ENCODE measurements at regions not wholly inside any gene's neighbourhood (a gene's known extent, or its start where the extent isn't known, plus 50 kb on each side); places are given as distances from the start of the nearest gene placed in this dataset.

DNA sequence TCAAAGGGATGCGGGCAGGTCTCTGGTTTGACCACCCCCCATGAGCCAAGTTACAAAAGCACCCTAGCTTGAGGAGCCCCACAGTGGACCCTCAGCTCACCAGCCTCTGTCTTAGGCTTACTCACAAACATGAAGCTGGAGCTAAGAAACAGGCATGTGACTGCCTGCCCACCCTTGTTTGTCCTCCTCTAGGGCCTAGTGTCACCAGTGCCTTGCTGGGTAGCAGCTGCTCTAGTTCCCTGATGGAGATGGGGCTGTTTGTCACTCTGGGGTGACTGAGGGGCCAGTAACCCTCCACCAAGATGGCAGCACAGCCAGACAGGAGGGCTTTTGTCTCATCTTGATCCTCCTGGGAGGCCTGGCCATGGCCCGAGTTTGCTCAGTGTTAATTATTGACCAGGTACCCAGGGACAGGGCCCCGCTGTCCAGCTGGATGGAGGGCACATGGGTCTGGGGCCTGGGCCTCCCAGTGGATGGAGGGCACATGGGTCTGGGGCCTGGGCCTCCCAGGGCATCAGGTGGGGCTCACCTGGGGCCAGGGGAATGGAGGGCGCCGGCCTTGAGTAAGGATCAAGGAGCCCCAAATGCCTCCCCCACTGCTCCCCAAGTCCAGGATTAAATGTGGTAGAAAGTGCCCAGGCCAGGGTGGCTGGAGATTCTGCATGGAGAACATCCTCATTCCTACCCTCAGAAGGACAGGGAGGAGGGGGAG, 185.9 kb upstream of the HAAO start:
- TF ChIP-seq, protein P1, sequence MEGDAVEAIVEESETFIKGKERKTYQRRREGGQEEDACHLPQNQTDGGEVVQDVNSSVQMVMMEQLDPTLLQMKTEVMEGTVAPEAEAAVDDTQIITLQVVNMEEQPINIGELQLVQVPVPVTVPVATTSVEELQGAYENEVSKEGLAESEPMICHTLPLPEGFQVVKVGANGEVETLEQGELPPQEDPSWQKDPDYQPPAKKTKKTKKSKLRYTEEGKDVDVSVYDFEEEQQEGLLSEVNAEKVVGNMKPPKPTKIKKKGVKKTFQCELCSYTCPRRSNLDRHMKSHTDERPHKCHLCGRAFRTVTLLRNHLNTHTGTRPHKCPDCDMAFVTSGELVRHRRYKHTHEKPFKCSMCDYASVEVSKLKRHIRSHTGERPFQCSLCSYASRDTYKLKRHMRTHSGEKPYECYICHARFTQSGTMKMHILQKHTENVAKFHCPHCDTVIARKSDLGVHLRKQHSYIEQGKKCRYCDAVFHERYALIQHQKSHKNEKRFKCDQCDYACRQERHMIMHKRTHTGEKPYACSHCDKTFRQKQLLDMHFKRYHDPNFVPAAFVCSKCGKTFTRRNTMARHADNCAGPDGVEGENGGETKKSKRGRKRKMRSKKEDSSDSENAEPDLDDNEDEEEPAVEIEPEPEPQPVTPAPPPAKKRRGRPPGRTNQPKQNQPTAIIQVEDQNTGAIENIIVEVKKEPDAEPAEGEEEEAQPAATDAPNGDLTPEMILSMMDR (IDR thresholded peaks at IDR 0.05): no peak

DNA sequence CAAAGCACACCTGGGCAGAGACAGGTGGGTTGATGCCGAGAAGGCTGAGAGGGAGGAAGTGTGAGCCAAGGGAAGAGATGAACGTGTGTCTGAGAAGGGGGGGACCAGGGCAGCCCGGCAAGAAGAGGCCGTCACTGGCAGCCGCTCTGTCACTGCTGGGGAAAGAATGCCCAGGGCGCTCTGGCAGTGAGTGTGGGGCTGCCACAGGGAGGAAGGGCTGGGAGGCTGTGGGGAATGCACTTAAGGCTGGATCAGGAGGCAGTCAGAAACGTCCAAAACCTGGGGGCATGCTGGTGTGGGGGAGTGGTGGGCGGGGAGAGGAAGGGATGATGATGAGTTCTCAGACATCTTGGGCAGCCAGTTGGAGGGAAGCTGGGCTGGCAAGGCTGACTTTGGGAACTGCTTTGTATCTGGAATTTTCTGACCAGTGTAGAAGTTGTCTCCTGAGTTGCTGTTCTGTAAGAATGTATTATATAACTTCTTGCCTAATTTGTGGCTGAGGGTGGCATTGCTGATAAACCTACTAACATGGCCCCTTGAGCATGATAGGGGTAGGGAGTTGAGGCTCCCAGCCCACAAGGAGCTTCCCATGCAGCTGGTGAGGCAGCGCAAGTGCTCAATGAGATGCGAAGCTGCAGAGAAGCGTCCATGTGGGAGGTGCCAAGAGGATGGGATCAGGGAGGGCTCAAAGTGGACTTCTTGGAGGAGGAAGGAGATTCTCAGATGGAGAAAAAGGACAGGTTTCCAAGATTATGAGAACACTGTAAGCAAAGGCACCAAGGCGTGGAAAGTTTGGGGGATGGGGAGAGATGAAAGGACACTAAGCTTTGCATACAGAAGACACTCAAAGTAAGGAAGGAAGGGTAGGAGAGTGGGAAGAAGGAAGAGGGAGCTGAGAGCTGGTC, 185.1 kb upstream of the HAAO start:
- TF ChIP-seq, protein P1 (IDR thresholded peaks at IDR 0.05): no peak

DNA sequence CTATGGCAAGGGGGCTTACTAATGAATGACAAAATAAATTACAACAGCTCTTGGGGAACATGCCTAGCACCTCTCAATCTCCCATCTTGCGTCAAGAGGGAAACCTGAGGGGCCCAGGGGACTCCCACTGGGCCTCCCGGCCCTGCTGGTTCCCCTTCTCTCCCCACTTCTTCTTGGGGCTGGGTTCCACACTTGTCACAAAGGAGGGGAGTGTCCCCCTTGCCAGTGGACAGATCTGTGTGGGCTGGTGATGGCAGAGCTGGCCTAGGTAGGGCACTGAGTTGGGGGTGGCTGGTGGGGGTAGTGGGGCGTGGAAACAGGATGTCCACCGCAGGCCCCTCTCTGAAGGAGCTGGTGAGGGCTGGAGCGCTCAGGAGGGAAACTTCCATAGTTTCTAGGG, 184.0 kb upstream of the HAAO start:
- TF ChIP-seq, protein P1 (IDR thresholded peaks at IDR 0.05): no peak

DNA sequence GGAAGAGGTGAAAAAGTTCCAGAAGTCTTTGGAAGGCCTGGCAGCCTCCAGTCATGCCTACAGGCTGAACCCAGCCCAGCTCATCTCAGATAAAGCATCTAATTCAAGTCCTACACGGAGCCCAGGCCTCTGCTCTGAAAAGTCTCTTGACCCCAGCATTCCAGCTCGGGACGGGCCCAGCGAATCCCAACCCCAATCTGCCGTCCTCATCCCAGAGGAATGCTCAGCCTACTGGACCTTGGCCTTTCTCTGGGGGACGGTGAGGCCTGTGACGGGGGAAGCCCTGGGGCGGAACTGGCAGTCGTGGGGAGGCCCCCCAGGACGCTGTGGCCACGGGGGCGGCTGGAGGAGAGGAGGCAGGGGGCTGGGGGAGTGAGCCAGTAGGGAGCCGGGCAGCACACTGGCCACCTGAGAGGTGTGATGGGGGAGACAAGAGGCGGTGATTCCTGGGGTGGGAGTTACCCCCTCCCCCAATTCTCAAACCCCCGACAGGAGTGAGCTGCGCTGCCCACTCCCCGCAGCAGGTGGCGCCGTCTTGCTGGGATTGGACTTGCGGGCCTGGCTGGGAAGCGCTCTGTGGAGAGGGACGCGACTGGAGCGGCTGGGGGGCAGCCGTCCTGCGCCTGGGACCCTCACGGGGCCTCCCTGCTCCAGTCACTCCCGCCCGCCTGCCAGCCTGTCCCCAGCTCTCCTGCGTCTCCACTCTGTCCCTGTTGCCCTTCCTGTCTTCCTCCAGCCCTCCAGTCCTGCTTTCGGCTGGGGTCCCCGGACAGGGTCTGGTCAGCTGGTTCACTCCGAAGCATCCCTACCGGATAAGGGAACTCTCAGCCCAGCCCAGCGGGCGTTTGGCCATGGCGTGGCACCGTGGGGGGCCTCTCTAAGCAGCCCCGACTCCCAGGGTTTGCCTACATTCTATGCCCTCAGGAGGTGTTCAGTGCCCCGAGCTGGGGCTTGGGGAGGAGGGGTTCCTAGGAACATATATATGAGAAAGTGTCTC, 182.6 kb upstream of the HAAO start:
- TF ChIP-seq, protein P1 (IDR thresholded peaks at IDR 0.05): peak; percentile 67

DNA sequence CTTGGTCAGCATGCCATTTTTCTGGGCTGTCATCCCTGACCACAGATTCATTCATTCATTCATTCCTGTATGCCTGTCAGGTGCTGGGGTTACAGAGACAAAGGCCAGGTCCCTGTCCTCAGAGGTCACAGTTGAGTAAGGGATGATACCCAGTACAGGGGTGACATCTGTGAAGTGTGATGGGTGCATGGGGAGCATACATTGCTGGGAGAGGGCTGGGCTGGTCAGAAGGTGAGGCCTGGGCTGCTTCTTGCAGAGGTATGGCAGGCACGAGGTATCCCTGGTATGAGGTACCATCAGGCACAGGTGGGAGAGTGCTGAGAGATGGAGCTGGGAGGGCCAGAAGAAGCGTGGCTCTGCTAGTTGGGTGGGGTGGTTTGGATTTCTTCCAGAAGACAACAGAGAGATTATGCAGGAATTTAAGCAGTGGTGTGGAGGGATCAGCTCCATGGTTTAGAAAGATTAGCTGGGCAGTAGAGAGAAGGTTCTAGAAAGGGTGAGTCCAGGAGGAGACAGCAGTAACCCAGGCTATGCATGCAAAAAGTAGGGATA, 181.9 kb upstream of the HAAO start:
- TF ChIP-seq, protein P1 (IDR thresholded peaks at IDR 0.05): no peak

DNA sequence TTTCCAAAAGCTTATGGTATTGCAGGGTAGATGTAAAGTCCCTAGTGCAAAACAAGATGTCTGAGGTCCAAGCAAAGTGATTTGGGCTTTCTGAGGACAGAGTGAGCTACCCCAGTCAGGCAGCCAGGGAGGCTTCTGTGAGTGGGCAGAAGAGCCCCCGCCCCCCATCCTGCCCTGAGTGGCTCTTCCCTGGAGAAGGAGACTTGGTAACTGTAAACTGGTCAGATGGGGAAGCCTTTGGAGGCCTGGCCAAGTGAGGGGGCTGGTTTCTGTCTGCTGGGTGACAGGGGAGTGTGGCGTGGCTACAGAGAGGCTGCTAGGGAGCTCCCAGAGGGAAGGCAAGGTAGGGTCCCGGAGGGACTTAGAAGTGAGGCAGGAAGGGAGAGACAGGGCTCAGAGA, 181.3 kb upstream of the HAAO start:
- TF ChIP-seq, protein P1 (IDR thresholded peaks at IDR 0.05): no peak

Data from LNCAP (cell line).